MM.1S (cell line): ENCODE measurements at regions not wholly inside any gene's neighbourhood (a gene's known extent, or its start where the extent isn't known, plus 50 kb on each side); places are given as distances from the start of the nearest gene placed in this dataset.

Experiments
- DNase-seq: peaks from one replicate; pipeline ENCODE4 v3.0.0-alpha.2; 2015
- H2AFZ ChIP-seq: fragments of 300-600 bp; sonication (generic); 2 replicates; pipeline ENCODE4 v1.6.0; 2016; ENCODE audit warnings: antibody characterized with exemption, low read length
- H3F3A ChIP-seq: fragments of 300-600 bp; sonication (generic); 2 replicates; pipeline ENCODE4 v1.6.1; 2016; ENCODE audit warnings: mild to moderate bottlenecking, antibody characterized with exemption, low read length, moderate library complexity, mixed read lengths; ENCODE audit not compliant: insufficient read depth
- H3K27ac ChIP-seq: fragments of 300-600 bp; sonication (generic); 2 replicates; pipeline ENCODE4 v1.5.1; 2016; ENCODE audit warnings: mild to moderate bottlenecking, low read length
- H3K27me3 ChIP-seq: fragments of 300-600 bp; sonication (generic); replicated peaks from 2 replicates; pipeline ENCODE4 v1.6.0; 2016; ENCODE audit warnings: low read length; ENCODE audit not compliant: insufficient read depth
- H3K36me3 ChIP-seq: fragments of 300-600 bp; sonication (generic); replicated peaks from 2 replicates; pipeline ENCODE4 v1.6.1; 2016; ENCODE audit warnings: mild to moderate bottlenecking, low read length, mixed read lengths; ENCODE audit not compliant: insufficient read depth
- H3K4me1 ChIP-seq: fragments of 300-600 bp; sonication (generic); 2 replicates; pipeline ENCODE4 v1.6.1; 2016; ENCODE audit warnings: low read length, mixed read lengths
- H3K4me2 ChIP-seq: fragments of 300-600 bp; sonication (generic); 2 replicates; pipeline ENCODE4 v1.6.0; 2016; ENCODE audit warnings: low read depth, low read length
- H3K4me3 ChIP-seq: fragments of 300-600 bp; sonication (generic); 2 replicates; pipeline ENCODE4 v1.5.1; 2016; ENCODE audit warnings: low read length, mixed read lengths
- H3K79me2 ChIP-seq: fragments of 300-600 bp; sonication (generic); 2 replicates; pipeline ENCODE4 v1.6.1; 2016; ENCODE audit warnings: mixed run types, low read length, mixed read lengths
- H3K9ac ChIP-seq: fragments of 300-600 bp; sonication (generic); 2 replicates; pipeline ENCODE4 v1.6.1; 2016; ENCODE audit warnings: low read length, mixed read lengths
- H3K9me2 ChIP-seq: fragments of 300-600 bp; sonication (generic); replicated peaks from 2 replicates; pipeline ENCODE4 v1.6.1; 2016; ENCODE audit warnings: mild to moderate bottlenecking, low read length, mixed read lengths; ENCODE audit not compliant: insufficient read depth
- H3K9me3 ChIP-seq: fragments of 300-600 bp; sonication (generic); replicated peaks from 2 replicates; pipeline ENCODE4 v1.6.1; 2016; ENCODE audit warnings: mild to moderate bottlenecking, low read length, mixed read lengths; ENCODE audit not compliant: insufficient read depth
- H4K20me1 ChIP-seq: fragments of 300-600 bp; sonication (generic); 2 replicates; pipeline ENCODE4 v1.6.1; 2016; ENCODE audit warnings: mild to moderate bottlenecking, low read length, moderate library complexity, mixed read lengths; ENCODE audit not compliant: insufficient read depth
- CTCF ChIP-seq: fragments of 300-600 bp; sonication (generic); IDR thresholded peaks from 2 replicates; pipeline ENCODE4 v1.5.1; 2016; ENCODE audit warnings: antibody characterized with exemption, low read length, mixed read lengths
- EZH2 ChIP-seq: fragments of 300-600 bp; sonication (generic); optimal IDR thresholded peaks from 2 replicates; pipeline ENCODE3; 2017; ENCODE audit warnings: low read depth, mild to moderate bottlenecking, antibody characterized with exemption, low read length, mixed read lengths
- EZH2phosphoT487 ChIP-seq: fragments of 300-600 bp; sonication (generic); IDR thresholded peaks from 2 replicates; pipeline ENCODE4 v1.6.1; 2018; ENCODE audit warnings: antibody characterized with exemption, low read length

GRCh38 chr2:166568409-166568808, 74.4 kb upstream of the SCN7A start:
- Histone ChIP-seq H2AFZ (no peak overlapping the region), H3K36me3 (no peaks in the 10 kb centered on the region), H3K27ac (no peak overlapping the region), H3K9me3 (no peaks in the 10 kb centered on the region), H3K9me2 (no peaks in the 10 kb centered on the region), H3K79me2 (no peaks in the 10 kb centered on the region), H3K27me3 (no peaks in the 10 kb centered on the region), H3K9ac (no peak overlapping the region), H4K20me1 (no peaks in the 10 kb centered on the region), H3F3A (no peaks in the 10 kb centered on the region), H3K4me3 (no peak overlapping the region), H3K4me1 (no peaks in the 10 kb centered on the region), H3K4me2 (no peak overlapping the region)
- TF ChIP-seq CTCF = no peak
- TF ChIP-seq EZH2phosphoT487 = no peak
- TF ChIP-seq EZH2 = no peak
- DNase-seq = no peak

- Histone ChIP-seq H3K9ac (no peak overlapping the region), H3K9me2 (no peaks in the 10 kb centered on the region), H3K27me3 (no peaks in the 10 kb centered on the region), H3K79me2 (no peaks in the 10 kb centered on the region), H3F3A (no peaks in the 10 kb centered on the region), H3K4me3 (no peak overlapping the region), H3K27ac (no peak overlapping the region), H3K4me1 (no peaks in the 10 kb centered on the region), H4K20me1 (no peaks in the 10 kb centered on the region), H3K9me3 (no peaks in the 10 kb centered on the region), H3K4me2 (no peak overlapping the region), H3K36me3 (no peaks in the 10 kb centered on the region), H2AFZ (no peak overlapping the region)
- TF ChIP-seq EZH2 (no peak), CTCF (no peak), EZH2phosphoT487 (no peak)
- no peak for DNase-seq
These were observed 71.5 kb upstream of the SCN7A start for GRCh38 chr2:166565501-166565900.

GRCh38 chr2:166563894-166564293, 69.8 kb upstream of the SCN7A start:
- H3K9me3 ChIP-seq = no peaks in the 10 kb centered on the region
- H3K4me2 ChIP-seq = no peak overlapping the region
- H3K4me1 ChIP-seq = no peaks in the 10 kb centered on the region
- H3K27ac ChIP-seq = no peak overlapping the region
- no peak overlapping the region for H3K4me3 ChIP-seq
- DNase-seq = no peak
- TF ChIP-seq CTCF (no peak), EZH2 (no peak)
- no peaks in the 10 kb centered on the region for H4K20me1 ChIP-seq
- H2AFZ ChIP-seq = no peak overlapping the region
- no peaks in the 10 kb centered on the region; the same call in 1 of the 2 replicates for H3K9me2 ChIP-seq
- H3K27me3 ChIP-seq = no peaks in the 10 kb centered on the region
- H3F3A ChIP-seq = no peaks in the 10 kb centered on the region
- H3K79me2 ChIP-seq = no peaks in the 10 kb centered on the region
- H3K36me3 ChIP-seq = no peaks in the 10 kb centered on the region
- H3K9ac ChIP-seq = no peak overlapping the region

GRCh38 chr2:166560022-166560421, 66.0 kb upstream of the SCN7A start:
- Histone ChIP-seq H3K9me2 (no peaks in the 10 kb centered on the region; the same call in 1 of the 2 replicates), H3K9me3 (no peaks in the 10 kb centered on the region), H3K4me3 (no peak overlapping the region), H3K27me3 (no peaks in the 10 kb centered on the region), H3K4me1 (no peaks in the 10 kb centered on the region), H3K36me3 (no peaks in the 10 kb centered on the region), H3F3A (no peaks in the 10 kb centered on the region), H3K27ac (no peak overlapping the region), H2AFZ (no peak overlapping the region), H3K9ac (no peak overlapping the region), H3K4me2 (no peak overlapping the region), H4K20me1 (no peaks in the 10 kb centered on the region), H3K79me2 (no peaks in the 10 kb centered on the region)
- TF ChIP-seq EZH2phosphoT487 = no peak
- no peak for TF ChIP-seq EZH2
- TF ChIP-seq CTCF = no peak
- no peak for DNase-seq
